IMR-90 (cell line): ENCODE measurements at regions not wholly inside any gene's neighbourhood (a gene's known extent, or its start where the extent isn't known, plus 50 kb on each side); places are given as distances from the start of the nearest gene placed in this dataset.

Source experiments
- BHLHE40 ChIP-seq: fragments of 150-350 bp; IDR thresholded peaks from 2 replicates; pipeline ENCODE4 v1.6.1; 2016; ENCODE audit warnings: mild to moderate bottlenecking, low read depth, low read length
- CHD1 ChIP-seq: IDR thresholded peaks from 2 replicates; pipeline ENCODE4 v1.6.1; 2012; ENCODE audit warnings: low read depth, low read length, improper control_type of control experiment
- CTCF ChIP-seq: conservative IDR thresholded peaks from 2 replicates; pipeline ENCODE4 v1.5.1; 2012; ENCODE audit warnings: mild to moderate bottlenecking, low read depth, low read length, improper control_type of control experiment
- MAFK ChIP-seq: IDR thresholded peaks from 2 replicates; pipeline ENCODE4 v1.6.1; 2012; ENCODE audit warnings: low read depth, low read length, improper control_type of control experiment
- MAZ ChIP-seq: IDR thresholded peaks from 2 replicates; pipeline ENCODE4 v1.6.1; 2012; ENCODE audit warnings: low read depth, mild to moderate bottlenecking, low read length, improper control_type of control experiment, moderate library complexity, borderline replicate concordance
- MXI1 ChIP-seq: IDR thresholded peaks from 2 replicates; pipeline ENCODE4 v1.6.1; 2012; ENCODE audit warnings: low read depth, mild to moderate bottlenecking, low read length, moderate library complexity, borderline replicate concordance
- POLR2A ChIP-seq: IDR thresholded peaks from 2 replicates; pipeline ENCODE4 v1.6.1; 2012; ENCODE audit warnings: mild to moderate bottlenecking, low read depth, low read length
- RAD21 ChIP-seq: IDR thresholded peaks from 2 replicates; pipeline ENCODE4 v1.6.1; 2012; ENCODE audit warnings: low read length, improper control_type of control experiment
- RCOR1 ChIP-seq: IDR thresholded peaks from 2 replicates; pipeline ENCODE4 v1.6.1; 2012; ENCODE audit warnings: mild to moderate bottlenecking, low read length, improper control_type of control experiment; ENCODE audit not compliant: insufficient replicate concordance
- RFX5 ChIP-seq: IDR thresholded peaks from 2 replicates; pipeline ENCODE4 v1.8.0; 2012; ENCODE audit warnings: low read depth, mild to moderate bottlenecking, low read length, moderate library complexity
- SMC3 ChIP-seq: fragments of 150-350 bp; IDR thresholded peaks from 2 replicates; pipeline ENCODE4 v1.6.1; 2016; ENCODE audit warnings: low read depth, mild to moderate bottlenecking, antibody characterized with exemption, low read length, moderate library complexity
- USF2 ChIP-seq: fragments of 150-350 bp; IDR thresholded peaks from 2 replicates; pipeline ENCODE4 v1.6.1; 2017; ENCODE audit warnings: mild to moderate bottlenecking, antibody characterized with exemption, low read length, low read depth

- TF ChIP-seq RCOR1 (no peak), CTCF (no peak), USF2 (no peak), POLR2A (no peak), BHLHE40 (no peak), MAZ (no peak), CHD1 (no peak), RAD21 (no peak), MXI1 (no peak), SMC3 (no peak), MAFK (no peak), RFX5 (no peak)
Measured at GRCh38 chr11:41971592-41971991, 512.1 kb upstream of the LRRC4C start.
